KMS-11 (cell line): ENCODE measurements at regions not wholly inside any gene's neighbourhood (a gene's known extent, or its start where the extent isn't known, plus 50 kb on each side); places are given as distances from the start of the nearest gene placed in this dataset.
A peak's percentile ranks its signal among the peaks of the same experiment; 100 is the strongest.

Experiments
- H2AFZ ChIP-seq: fragments of 200-600 bp; sonication (generic); 2 replicates; pipeline ENCODE4 v1.6.1; 2016; ENCODE audit warnings: antibody characterized with exemption, mixed run types, low read depth
- H3K27ac ChIP-seq: fragments of 200-600 bp; sonication (generic); 2 replicates; pipeline ENCODE4 v1.6.1; 2016; ENCODE audit warnings: mild to moderate bottlenecking, mixed run types
- H3K27me3 ChIP-seq: fragments of 200-600 bp; sonication (generic); 2 replicates; pipeline ENCODE4 v1.6.1; 2017; ENCODE audit warnings: mild to moderate bottlenecking, low read depth, mixed run types, moderate library complexity; ENCODE audit not compliant: insufficient read depth
- H3K36me3 ChIP-seq: fragments of 200-600 bp; sonication (generic); 2 replicates; pipeline ENCODE4 v1.6.1; 2017; ENCODE audit warnings: mild to moderate bottlenecking, mixed run types; ENCODE audit not compliant: insufficient read depth
- H3K4me1 ChIP-seq: fragments of 200-600 bp; sonication (generic); 2 replicates; pipeline ENCODE4 v1.6.1; 2016; ENCODE audit warnings: mild to moderate bottlenecking, low read depth, mixed run types; ENCODE audit not compliant: poor library complexity, severe bottlenecking
- H3K4me2 ChIP-seq: fragments of 200-600 bp; sonication (generic); 2 replicates; pipeline ENCODE4 v1.7.0; 2016; ENCODE audit warnings: mild to moderate bottlenecking, mixed run types
- H3K4me3 ChIP-seq: fragments of 200-600 bp; sonication (generic); IDR thresholded peaks from 2 replicates; pipeline ENCODE4 v1.6.1; 2017; ENCODE audit warnings: low read depth, low read length, mixed read lengths; ENCODE audit not compliant: insufficient read depth
- H3K79me2 ChIP-seq: fragments of 200-600 bp; sonication (generic); 2 replicates; pipeline ENCODE4 v1.6.1; 2016; ENCODE audit warnings: low read depth, mixed run types; ENCODE audit not compliant: insufficient read depth
- H3K9ac ChIP-seq: fragments of 200-600 bp; sonication (generic); 2 replicates; pipeline ENCODE4 v1.6.1; 2016; ENCODE audit warnings: mild to moderate bottlenecking, mixed run types
- H4K20me1 ChIP-seq: fragments of 200-600 bp; sonication (generic); 2 replicates; pipeline ENCODE4 v1.6.1; 2016; ENCODE audit warnings: mild to moderate bottlenecking, mixed run types; ENCODE audit not compliant: insufficient read depth
- TF ChIP-seq, protein P1 (sequence below): fragments of 200-600 bp; sonication (generic); conservative IDR thresholded peaks from 2 replicates; pipeline ENCODE4 v1.6.1; 2017; ENCODE audit warnings: low read depth, mild to moderate bottlenecking, antibody characterized with exemption, low read length, moderate library complexity, mixed read lengths

DNA sequence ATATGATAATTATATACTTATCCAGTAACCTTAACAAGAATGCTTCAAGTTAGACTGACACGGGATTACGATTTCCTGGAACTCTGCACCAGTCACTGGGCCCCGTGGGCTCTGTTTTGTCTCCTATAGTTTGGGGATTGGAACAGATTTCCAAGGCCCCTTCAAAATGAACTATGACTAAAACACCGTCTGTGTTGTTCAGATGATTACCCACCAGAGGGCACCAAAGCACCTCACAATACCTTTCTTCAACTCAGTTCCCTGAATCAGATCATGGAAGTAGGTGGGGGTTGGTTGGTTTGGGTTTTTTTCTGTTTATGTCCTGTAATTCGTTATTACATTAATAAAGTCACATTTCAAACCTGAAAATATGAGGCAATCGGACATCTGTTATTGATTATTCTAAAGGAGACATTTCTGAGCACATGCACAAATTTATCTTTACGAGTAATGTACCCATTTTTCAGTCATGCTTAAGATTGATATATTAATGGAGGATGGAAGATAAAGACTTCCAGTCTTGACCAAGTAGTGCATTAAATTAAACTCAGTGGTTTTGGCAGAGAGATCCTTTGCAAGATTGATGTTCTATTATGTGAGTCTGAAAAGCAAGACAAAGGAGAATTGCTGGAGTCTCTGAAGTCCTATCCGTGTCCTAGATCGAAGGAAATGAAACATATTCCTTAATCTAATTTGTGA lies 112.0 kb upstream of the COL21A1 start:
- Histone ChIP-seq H3K27me3 (no peaks in the 10 kb centered on the region), H3K4me2 (peak overlapping the region; percentile 34; the same call in 1 of the 2 replicates), H3K27ac (no peak overlapping the region), H4K20me1 (no peaks in the 10 kb centered on the region), H3K36me3 (no peaks in the 10 kb centered on the region), H3K9ac (no peak overlapping the region), H3K4me3 (no peak overlapping the region), H3K4me1 (peaks cover 37% of the 10 kb centered on the region), H3K79me2 (no peaks in the 10 kb centered on the region), H2AFZ (no peak overlapping the region)
- TF ChIP-seq, protein P1, sequence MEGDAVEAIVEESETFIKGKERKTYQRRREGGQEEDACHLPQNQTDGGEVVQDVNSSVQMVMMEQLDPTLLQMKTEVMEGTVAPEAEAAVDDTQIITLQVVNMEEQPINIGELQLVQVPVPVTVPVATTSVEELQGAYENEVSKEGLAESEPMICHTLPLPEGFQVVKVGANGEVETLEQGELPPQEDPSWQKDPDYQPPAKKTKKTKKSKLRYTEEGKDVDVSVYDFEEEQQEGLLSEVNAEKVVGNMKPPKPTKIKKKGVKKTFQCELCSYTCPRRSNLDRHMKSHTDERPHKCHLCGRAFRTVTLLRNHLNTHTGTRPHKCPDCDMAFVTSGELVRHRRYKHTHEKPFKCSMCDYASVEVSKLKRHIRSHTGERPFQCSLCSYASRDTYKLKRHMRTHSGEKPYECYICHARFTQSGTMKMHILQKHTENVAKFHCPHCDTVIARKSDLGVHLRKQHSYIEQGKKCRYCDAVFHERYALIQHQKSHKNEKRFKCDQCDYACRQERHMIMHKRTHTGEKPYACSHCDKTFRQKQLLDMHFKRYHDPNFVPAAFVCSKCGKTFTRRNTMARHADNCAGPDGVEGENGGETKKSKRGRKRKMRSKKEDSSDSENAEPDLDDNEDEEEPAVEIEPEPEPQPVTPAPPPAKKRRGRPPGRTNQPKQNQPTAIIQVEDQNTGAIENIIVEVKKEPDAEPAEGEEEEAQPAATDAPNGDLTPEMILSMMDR: peak; percentile 84

DNA sequence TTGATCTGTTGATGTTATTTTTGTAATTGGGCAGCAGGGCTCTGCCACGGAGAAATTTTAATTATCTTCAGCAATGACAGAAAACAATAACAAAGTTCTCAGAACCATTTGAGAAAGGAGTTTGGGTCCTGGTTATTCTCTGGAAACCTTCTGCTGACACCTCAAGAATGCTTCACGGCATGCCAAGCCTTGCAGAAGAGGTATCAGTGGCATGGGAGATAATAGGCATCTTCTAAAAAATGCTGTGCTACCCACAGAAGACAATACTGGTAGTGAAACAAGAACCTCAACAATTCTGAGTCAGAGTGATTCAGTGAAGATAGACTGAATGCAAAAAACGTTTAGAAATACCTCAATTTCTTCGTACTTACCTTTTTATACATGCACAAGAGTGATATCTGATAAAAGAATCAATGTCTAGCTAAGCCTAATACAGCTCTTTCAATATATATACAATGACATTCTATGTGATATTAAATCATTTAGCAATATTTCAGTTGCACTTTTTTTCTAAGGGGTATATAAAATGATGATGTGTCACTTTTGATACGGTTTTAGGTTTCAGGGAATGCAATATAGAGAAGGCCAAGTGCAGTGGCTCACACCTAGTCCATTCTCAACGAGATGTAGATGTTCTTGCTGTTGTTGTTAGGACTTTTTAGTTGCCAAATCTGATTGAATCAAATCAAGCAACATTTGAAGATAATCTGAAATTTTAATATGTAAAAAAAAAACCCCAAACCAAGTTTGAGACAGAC lies 110.4 kb upstream of the COL21A1 start:
- peak overlapping the region; percentile 91 for H3K4me2 ChIP-seq
- H3K79me2 ChIP-seq: no peaks in the 10 kb centered on the region
- TF ChIP-seq, protein P1: no peak

DNA sequence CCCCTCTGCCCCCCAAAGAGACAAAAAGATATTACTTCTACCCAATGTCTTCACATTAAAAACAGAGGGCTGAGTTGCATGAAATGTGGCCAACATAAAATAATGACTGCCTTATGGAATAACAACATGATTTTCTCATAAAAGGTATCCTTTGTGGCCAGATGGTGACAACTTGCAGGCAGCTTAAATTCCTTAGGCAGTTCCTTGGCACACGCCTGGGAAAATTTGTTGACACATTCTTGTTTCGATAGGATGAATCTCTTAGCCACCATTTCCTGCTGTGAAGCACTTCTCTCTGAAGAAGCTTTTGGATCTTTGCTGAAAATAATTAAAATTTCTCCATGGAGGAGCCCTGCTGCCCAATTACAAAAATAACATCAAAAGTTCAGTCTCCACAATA lies 109.0 kb upstream of the COL21A1 start:
- H3K79me2 ChIP-seq: no peaks in the 10 kb centered on the region
- H3K4me1 ChIP-seq: peaks cover 37% of the 10 kb centered on the region
- no peaks in the 10 kb centered on the region for H3K36me3 ChIP-seq
- no peak overlapping the region for H3K9ac ChIP-seq
- H3K4me2 ChIP-seq: no peak overlapping the region; the same call in 1 of the 2 replicates
- no peaks in the 10 kb centered on the region for H3K27me3 ChIP-seq
- H4K20me1 ChIP-seq: no peaks in the 10 kb centered on the region
- TF ChIP-seq, protein P1: no peak
- H3K4me3 ChIP-seq: no peak overlapping the region
- no peak overlapping the region for H2AFZ ChIP-seq
- H3K27ac ChIP-seq: no peak overlapping the region

More for the DNA sequence above, 110.4 kb upstream of the COL21A1 start:
- Histone ChIP-seq H3K4me3 (no peak overlapping the region), H3K36me3 (no peaks in the 10 kb centered on the region), H3K27me3 (no peaks in the 10 kb centered on the region), H4K20me1 (no peaks in the 10 kb centered on the region), H2AFZ (0 out of 2 replicates have a peak overlapping the region, but pooled peaks have one; percentile 1), H3K4me1 (peaks cover 37% of the 10 kb centered on the region), H3K27ac (peak overlapping the region; percentile 51), H3K9ac (peak overlapping the region; percentile 4; the same call in 1 of the 2 replicates)

DNA sequence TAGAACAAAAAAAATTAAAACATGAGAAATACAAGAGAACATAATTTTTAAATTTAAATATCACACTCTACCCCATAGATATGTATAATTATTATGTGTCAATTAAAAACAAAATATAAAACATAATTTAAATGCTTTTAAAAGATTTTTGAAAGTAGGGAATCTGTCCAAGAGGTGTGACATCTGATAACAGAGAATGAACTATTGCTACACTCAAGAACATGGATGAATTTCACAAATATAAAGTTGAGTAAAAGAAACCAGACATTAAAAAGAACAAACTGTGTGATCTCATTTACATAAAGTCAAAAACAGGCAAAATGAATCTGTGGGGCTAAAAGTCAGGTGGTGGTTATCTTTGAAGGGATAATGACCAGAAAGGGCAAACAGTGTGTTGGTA lies 106.5 kb upstream of the COL21A1 start:
- no peaks in the 10 kb centered on the region for H3K79me2 ChIP-seq
- no peak overlapping the region for H3K9ac ChIP-seq
- H3K4me3 ChIP-seq: no peak overlapping the region
- H3K4me1 ChIP-seq: peaks cover 45% of the 10 kb centered on the region
- H4K20me1 ChIP-seq: no peaks in the 10 kb centered on the region
- no peaks in the 10 kb centered on the region for H3K27me3 ChIP-seq
- H3K36me3 ChIP-seq: no peaks in the 10 kb centered on the region
- H3K4me2 ChIP-seq: no peak overlapping the region
- H3K27ac ChIP-seq: no peak overlapping the region
- H2AFZ ChIP-seq: no peak overlapping the region
- TF ChIP-seq, protein P1: no peak
